HL-60 (cell line): ENCODE measurements at regions not wholly inside any gene's neighbourhood (a gene's known extent, or its start where the extent isn't known, plus 50 kb on each side); places are given as distances from the start of the nearest gene placed in this dataset.

Experiments used
- DNase-seq, 2 experiments: peaks; one replicate each; pipeline ENCODE4 v3.0.0-alpha.2; 2010 to 2020; ENCODE audit warnings: low read depth in 1 of 2, low spot score in 1 of 2
- H3K27ac ChIP-seq: fragments of 250-450 bp; sonication (Bioruptor Pico); replicated peaks from 2 replicates; pipeline ENCODE4 v1.5.1; 2020; ENCODE audit warnings: mild to moderate bottlenecking, moderate library complexity
- H3K27me3 ChIP-seq: fragments of 250-450 bp; sonication (Bioruptor Pico); 2 replicates; pipeline ENCODE4 v1.5.1; 2021; ENCODE audit warnings: mild to moderate bottlenecking, moderate library complexity; ENCODE audit not compliant: insufficient read depth, poor library complexity, severe bottlenecking
- H3K4me3 ChIP-seq: replicated peaks from 2 replicates; pipeline ENCODE4 v1.5.1; 2011; ENCODE audit warnings: mild to moderate bottlenecking, control low read depth, low read length; ENCODE audit not compliant: insufficient read depth
- CTCF ChIP-seq: IDR thresholded peaks from one replicate; pipeline ENCODE4 v1.5.1; 2011; ENCODE audit warnings: low read length, control low read depth, inconsistent platforms; ENCODE audit not compliant: insufficient read depth
- GABPA ChIP-seq: IDR thresholded peaks from 2 replicates; pipeline ENCODE4 v1.6.1; 2012; ENCODE audit warnings: low read depth
- POLR2AphosphoS5 ChIP-seq: IDR thresholded peaks from 2 replicates; pipeline ENCODE4 v1.6.1; 2012; ENCODE audit warnings: low read depth
- REST ChIP-seq: IDR thresholded peaks from 2 replicates; pipeline ENCODE4 v1.6.1; 2012; ENCODE audit warnings: low read depth; ENCODE audit not compliant: insufficient replicate concordance
- SPI1 ChIP-seq: IDR thresholded peaks from 2 replicates; pipeline ENCODE4 v1.6.1; 2012; ENCODE audit warnings: low read depth, mild to moderate bottlenecking, borderline replicate concordance

- Histone ChIP-seq H3K4me3 (no peak overlapping the region), H3K27ac (no peak overlapping the region), H3K27me3 (no peaks in the 10 kb centered on the region)
- DNase-seq = no peak
- no peak for TF ChIP-seq REST
- no peak for TF ChIP-seq SPI1
- no peak for TF ChIP-seq GABPA
- no peak for TF ChIP-seq POLR2AphosphoS5
- TF ChIP-seq CTCF = no peak
Measured at GRCh38 chr6:23601811-23602345, 524.1 kb upstream of the NRSN1 start.

GRCh38 chr6:23608931-23609435 lies 517.0 kb upstream of the NRSN1 start:
- no peak for DNase-seq
- H3K27me3 ChIP-seq = no peaks in the 10 kb centered on the region
- no peak overlapping the region for H3K4me3 ChIP-seq
- no peak overlapping the region for H3K27ac ChIP-seq
- TF ChIP-seq REST (no peak), SPI1 (no peak), POLR2AphosphoS5 (no peak), CTCF (no peak), GABPA (no peak)

- DNase-seq = no peak
- Histone ChIP-seq H3K27ac (no peak overlapping the region), H3K27me3 (no peaks in the 10 kb centered on the region), H3K4me3 (no peak overlapping the region)
- TF ChIP-seq GABPA = no peak
- no peak for TF ChIP-seq CTCF
- no peak for TF ChIP-seq SPI1
- no peak for TF ChIP-seq POLR2AphosphoS5
- TF ChIP-seq REST = no peak
Measured at GRCh38 chr6:23611776-23612381, 514.1 kb upstream of the NRSN1 start.
